Naive thymus-derived CD8-positive, alpha-beta T cell (primary cell): ENCODE measurements at regions not wholly inside any gene's neighbourhood (a gene's known extent, or its start where the extent isn't known, plus 50 kb on each side); places are given as distances from the start of the nearest gene placed in this dataset.

Experiments used
- ATAC-seq, 2 donors: fragments of 150-1000 bp; cut with Tn5 transposase in 1 of 2; sonication (Bioruptor Pico), chemical (Tn5 transposase) in 1 of 2; 1 replicate in 1 of 2; 2 replicates in 1 of 2; pipeline ENCODE4 v1.10.0; 2021; ENCODE audit warnings: mild to moderate bottlenecking in 2 of 2, moderate library complexity in 2 of 2
- POLR2A ChIA-PET: fragments of 350-600 bp; sonication (Branson Sonifier 250); formaldehyde crosslinking; loops from one replicate; lab custom pipeline; 2021; ENCODE audit warnings: antibody characterized with exemption; lab: Charles Lee
- DNase-seq, 10 donors: peaks; one replicate each; pipeline versions ENCODE4 v3.0.0 to v3.0.0-alpha.2; 2020 to 2022
- H3K27ac Mint-ChIP-seq, 10 donors: one replicate each; pipeline ENCODE4 v1.8.0; 2020 to 2022; ENCODE audit warnings: mild to moderate bottlenecking in 10 of 10, mixed read lengths in 10 of 10, moderate library complexity in 4 of 10, inconsistent platforms in 1 of 10
- H3K27me3 Mint-ChIP-seq, 5 donors: one replicate each; pipeline ENCODE4 v1.8.0; 2021 to 2022; ENCODE audit warnings: mixed read lengths in 5 of 5
- H3K36me3 Mint-ChIP-seq, 3 donors: one replicate each; pipeline ENCODE4 v1.8.0; 2020 to 2022; ENCODE audit warnings: mixed read lengths in 3 of 3, mild to moderate bottlenecking in 2 of 3, inconsistent platforms in 1 of 3
- H3K4me1 Mint-ChIP-seq, 4 donors: one replicate each; pipeline ENCODE4 v1.8.0; 2021 to 2022; ENCODE audit warnings: mixed read lengths in 4 of 4
- H3K4me3 Mint-ChIP-seq, 10 donors: one replicate each; pipeline ENCODE4 v1.8.0; 2020 to 2022; ENCODE audit warnings: mild to moderate bottlenecking in 10 of 10, mixed read lengths in 10 of 10, moderate library complexity in 6 of 10, inconsistent platforms in 1 of 10
- H3K9me3 Mint-ChIP-seq, 9 donors: one replicate each; pipeline ENCODE4 v1.8.0; 2020 to 2022; ENCODE audit warnings: mixed read lengths in 9 of 9, mild to moderate bottlenecking in 3 of 9, inconsistent platforms in 1 of 9, moderate library complexity in 1 of 9

- POLR2A ChIA-PET: no interaction called here
- no peak for DNase-seq
- Mint-ChIP-seq H3K27ac (no peak overlapping the region), H3K27me3 (no peaks in the 10 kb centered on the region), H3K4me1 (no peaks in the 10 kb centered on the region), H3K36me3 (no peaks in the 10 kb centered on the region), H3K9me3 (peaks cover 0 to 11% (median 0%) of the 10 kb centered on the region in 9 donors), H3K4me3 (no peak overlapping the region)
- ATAC-seq: no peak
These were observed 231.4 kb downstream of the PAX1 start for GRCh38 chr20:21936720-21937380.

GRCh38 chr20:21936261-21936660 lies 230.8 kb downstream of the PAX1 start:
- no peak for ATAC-seq
- no peak for DNase-seq
- Mint-ChIP-seq H3K27ac (no peak overlapping the region), H3K9me3 (peaks cover 0 to 12% (median 2%) of the 10 kb centered on the region in 9 donors), H3K4me3 (no peak overlapping the region), H3K4me1 (no peaks in the 10 kb centered on the region), H3K36me3 (no peaks in the 10 kb centered on the region), H3K27me3 (no peaks in the 10 kb centered on the region)
- POLR2A ChIA-PET: no interaction called here

- DNase-seq (no peak), ATAC-seq (no peak)
- Mint-ChIP-seq H3K4me1 (no peaks in the 10 kb centered on the region), H3K4me3 (no peak overlapping the region), H3K27me3 (no peaks in the 10 kb centered on the region), H3K27ac (no peak overlapping the region), H3K9me3 (peaks cover 0 to 9% (median 3%) of the 10 kb centered on the region in 9 donors), H3K36me3 (no peaks in the 10 kb centered on the region)
- POLR2A ChIA-PET: no interaction called here
These were observed 228.1 kb downstream of the PAX1 start for GRCh38 chr20:21933526-21933925.

GRCh38 chr20:21921251-21921650 lies 215.8 kb downstream of the PAX1 start:
- Mint-ChIP-seq H3K36me3 (peaks cover 0 to 8% (median 0%) of the 10 kb centered on the region in 3 donors), H3K27ac (no peak overlapping the region), H3K9me3 (peaks cover 0 to 23% (median 11%) of the 10 kb centered on the region in 9 donors), H3K27me3 (peaks cover 0 to 2% (median 0%) of the 10 kb centered on the region in 5 donors), H3K4me3 (no peak overlapping the region), H3K4me1 (no peaks in the 10 kb centered on the region)
- ATAC-seq (no peak), DNase-seq (no peak)
- POLR2A ChIA-PET: no interaction called here

- no peaks in the 10 kb centered on the region for H3K4me1 Mint-ChIP-seq
- POLR2A ChIA-PET: no interaction called here
These were observed 214.7 kb downstream of the PAX1 start for GRCh38 chr20:21920211-21920610.

GRCh38 chr20:21918398-21918797 lies 212.9 kb downstream of the PAX1 start:
- POLR2A ChIA-PET: no interaction called here
- no peak for DNase-seq
- Mint-ChIP-seq H3K27me3 (peaks cover 0 to 2% (median 0%) of the 10 kb centered on the region in 5 donors), H3K27ac (no peak overlapping the region), H3K36me3 (no peaks in the 10 kb centered on the region), H3K4me3 (no peak overlapping the region), H3K4me1 (no peaks in the 10 kb centered on the region), H3K9me3 (peaks cover 0 to 11% (median 3%) of the 10 kb centered on the region in 9 donors)
- ATAC-seq: no peak

More at GRCh38 chr20:21920211-21920610, 214.7 kb downstream of the PAX1 start:
- Mint-ChIP-seq H3K4me3 (no peak overlapping the region), H3K27me3 (peaks cover 0 to 2% (median 0%) of the 10 kb centered on the region in 5 donors), H3K9me3 (peaks cover 0 to 23% (median 11%) of the 10 kb centered on the region in 9 donors), H3K27ac (no peak overlapping the region), H3K36me3 (peaks cover 0 to 8% (median 0%) of the 10 kb centered on the region in 3 donors)
- no peak for ATAC-seq
- DNase-seq: no peak

- H3K9me3 Mint-ChIP-seq: peaks cover 0 to 14% (median 7%) of the 10 kb centered on the region in 9 donors
- DNase-seq: no peak
- no peaks in the 10 kb centered on the region for H3K27me3 Mint-ChIP-seq
- POLR2A ChIA-PET: no interaction called here
- no peak for ATAC-seq
- H3K4me3 Mint-ChIP-seq: no peak overlapping the region
- no peaks in the 10 kb centered on the region for H3K4me1 Mint-ChIP-seq
- no peak overlapping the region for H3K27ac Mint-ChIP-seq
- no peaks in the 10 kb centered on the region for H3K36me3 Mint-ChIP-seq
These were observed 196.9 kb downstream of the PAX1 start for GRCh38 chr20:21902391-21902790.

GRCh38 chr20:21901470-21902275 lies 196.2 kb downstream of the PAX1 start:
- ATAC-seq: no peak
- peaks cover 0 to 17% (median 8%) of the 10 kb centered on the region in 9 donors for H3K9me3 Mint-ChIP-seq
- no peak for DNase-seq
- no peaks in the 10 kb centered on the region for H3K27me3 Mint-ChIP-seq
- H3K27ac Mint-ChIP-seq: no peak overlapping the region
- H3K4me1 Mint-ChIP-seq: no peaks in the 10 kb centered on the region
- POLR2A ChIA-PET: no interaction called here
- no peak overlapping the region for H3K4me3 Mint-ChIP-seq
- H3K36me3 Mint-ChIP-seq: no peaks in the 10 kb centered on the region

- Mint-ChIP-seq H3K36me3 (no peaks in the 10 kb centered on the region), H3K4me3 (no peak overlapping the region), H3K4me1 (no peaks in the 10 kb centered on the region), H3K9me3 (peaks cover 0 to 17% (median 8%) of the 10 kb centered on the region in 9 donors), H3K27me3 (no peaks in the 10 kb centered on the region), H3K27ac (no peak overlapping the region)
- ATAC-seq (no peak), DNase-seq (no peak)
- POLR2A ChIA-PET: no interaction called here
These were observed 195.0 kb downstream of the PAX1 start for GRCh38 chr20:21900431-21900830.

GRCh38 chr20:21874921-21875320 lies 169.5 kb downstream of the PAX1 start:
- POLR2A ChIA-PET: no interaction called here
- H3K4me1 Mint-ChIP-seq: peaks cover 0 to 2% (median 0%) of the 10 kb centered on the region in 4 donors
- H3K9me3 Mint-ChIP-seq: peaks cover 5 to 29% (median 15%) of the 10 kb centered on the region in 9 donors
- H3K27ac Mint-ChIP-seq: no peak overlapping the region
- no peaks in the 10 kb centered on the region for H3K36me3 Mint-ChIP-seq
- H3K27me3 Mint-ChIP-seq: peaks cover 0 to 2% (median 0%) of the 10 kb centered on the region in 5 donors
- H3K4me3 Mint-ChIP-seq: no peak overlapping the region
- DNase-seq: no peak
- no peak for ATAC-seq

- ATAC-seq (no peak), DNase-seq (no peak)
- Mint-ChIP-seq H3K27me3 (peaks cover 0 to 2% (median 0%) of the 10 kb centered on the region in 5 donors), H3K27ac (no peak overlapping the region), H3K36me3 (no peaks in the 10 kb centered on the region), H3K9me3 (peaks cover 5 to 29% (median 13%) of the 10 kb centered on the region in 9 donors), H3K4me3 (no peak overlapping the region), H3K4me1 (peaks cover 0 to 2% (median 0%) of the 10 kb centered on the region in 4 donors)
- POLR2A ChIA-PET: no interaction called here
These were observed 168.7 kb downstream of the PAX1 start for GRCh38 chr20:21874127-21874526.

- DNase-seq: no peak
- peaks cover 0 to 2% (median 0%) of the 10 kb centered on the region in 5 donors for H3K27me3 Mint-ChIP-seq
- no peaks in the 10 kb centered on the region for H3K36me3 Mint-ChIP-seq
- POLR2A ChIA-PET: no interaction called here
- peaks cover 0 to 2% (median 0%) of the 10 kb centered on the region in 4 donors for H3K4me1 Mint-ChIP-seq
- H3K4me3 Mint-ChIP-seq: no peak overlapping the region
- H3K27ac Mint-ChIP-seq: no peak overlapping the region
- H3K9me3 Mint-ChIP-seq: peaks cover 5 to 28% (median 13%) of the 10 kb centered on the region in 9 donors
- ATAC-seq: no peak
These were observed 167.8 kb downstream of the PAX1 start for GRCh38 chr20:21873291-21873690.

GRCh38 chr20:21867811-21868210 lies 162.3 kb downstream of the PAX1 start:
- Mint-ChIP-seq H3K27ac (no peak overlapping the region), H3K4me1 (no peaks in the 10 kb centered on the region), H3K4me3 (no peak overlapping the region), H3K9me3 (peaks cover under 1 to 29% (median 4%) of the 10 kb centered on the region in 9 donors), H3K36me3 (no peaks in the 10 kb centered on the region), H3K27me3 (no peaks in the 10 kb centered on the region)
- POLR2A ChIA-PET: no interaction called here
- ATAC-seq: no peak
- DNase-seq: no peak
